ENCODE measurements at regions not wholly inside any gene's neighbourhood (a gene's known extent, or its start where the extent isn't known, plus 50 kb on each side); places are given as distances from the start of the nearest gene placed in this dataset.

- no peak overlapping the region for H3K4me3 ChIP-seq (ENCODE audit: insufficient read depth, low read length)
- TF ChIP-seq CTCF (IDR thresholded peaks at IDR 0.05; ENCODE audit: extremely low read depth, low read depth, low read length) = no peak
- H3K4me1 ChIP-seq (ENCODE audit: insufficient read depth, low read length) = no peaks in the 10 kb centered on the region
- H3K9me3 ChIP-seq (ENCODE audit: low read depth, low read length) = no peaks in the 10 kb centered on the region
- no peak for DNase-seq (ENCODE audit: insufficient read length, low spot score, missing footprints)
- no peak overlapping the region for H3K4me2 ChIP-seq (ENCODE audit: insufficient read depth, low read length)
- no peaks in the 10 kb centered on the region for H3K27me3 ChIP-seq (ENCODE audit: insufficient read depth, low read length)
- H4K20me1 ChIP-seq (ENCODE audit: insufficient read depth, low read length) = no peaks in the 10 kb centered on the region
- H3K27ac ChIP-seq (ENCODE audit: low read depth, low read length) = no peak overlapping the region
- H3K79me2 ChIP-seq (ENCODE audit: insufficient read depth, low read length) = no peaks in the 10 kb centered on the region
- no peak overlapping the region for H2AFZ ChIP-seq (ENCODE audit: low read length)
- H3K36me3 ChIP-seq (ENCODE audit: insufficient read depth, low read length) = no peaks in the 10 kb centered on the region
Observed at GRCh38 chr7:12815871-12816270, 128.4 kb downstream of the ARL4A start.

GRCh38 chr7:12820777-12821176 is 133.3 kb downstream of the ARL4A start:
- Histone ChIP-seq H3K27ac (ENCODE audit: low read depth, low read length) (no peak overlapping the region), H3K27me3 (ENCODE audit: insufficient read depth, low read length) (no peaks in the 10 kb centered on the region), H3K36me3 (ENCODE audit: insufficient read depth, low read length) (no peaks in the 10 kb centered on the region), H3K4me2 (ENCODE audit: insufficient read depth, low read length) (no peak overlapping the region), H3K4me3 (ENCODE audit: insufficient read depth, low read length) (no peak overlapping the region), H3K9me3 (ENCODE audit: low read depth, low read length) (no peaks in the 10 kb centered on the region), H3K4me1 (ENCODE audit: insufficient read depth, low read length) (no peaks in the 10 kb centered on the region), H4K20me1 (ENCODE audit: insufficient read depth, low read length) (no peaks in the 10 kb centered on the region), H2AFZ (ENCODE audit: low read length) (no peak overlapping the region), H3K79me2 (ENCODE audit: insufficient read depth, low read length) (no peaks in the 10 kb centered on the region)
- no peak for TF ChIP-seq CTCF (IDR thresholded peaks at IDR 0.05; ENCODE audit: extremely low read depth, low read depth, low read length)
- no peak for DNase-seq (ENCODE audit: insufficient read length, low spot score, missing footprints)

- Histone ChIP-seq H3K27ac (ENCODE audit: low read depth, low read length) (no peak overlapping the region), H2AFZ (ENCODE audit: low read length) (no peak overlapping the region), H3K4me1 (ENCODE audit: insufficient read depth, low read length) (no peaks in the 10 kb centered on the region), H3K9me3 (ENCODE audit: low read depth, low read length) (no peaks in the 10 kb centered on the region), H3K4me3 (ENCODE audit: insufficient read depth, low read length) (no peak overlapping the region), H3K4me2 (ENCODE audit: insufficient read depth, low read length) (no peak overlapping the region), H3K27me3 (ENCODE audit: insufficient read depth, low read length) (no peaks in the 10 kb centered on the region), H3K79me2 (ENCODE audit: insufficient read depth, low read length) (no peaks in the 10 kb centered on the region), H3K36me3 (ENCODE audit: insufficient read depth, low read length) (no peaks in the 10 kb centered on the region), H4K20me1 (ENCODE audit: insufficient read depth, low read length) (no peaks in the 10 kb centered on the region)
- TF ChIP-seq CTCF (IDR thresholded peaks at IDR 0.05; ENCODE audit: extremely low read depth, low read depth, low read length) = no peak
- DNase-seq (ENCODE audit: insufficient read length, low spot score, missing footprints) = no peak
Observed at GRCh38 chr7:12821746-12822145, 134.3 kb downstream of the ARL4A start.

GRCh38 chr7:12826079-12826478 is 138.6 kb downstream of the ARL4A start:
- Histone ChIP-seq H4K20me1 (ENCODE audit: insufficient read depth, low read length) (no peaks in the 10 kb centered on the region), H3K9me3 (ENCODE audit: low read depth, low read length) (no peaks in the 10 kb centered on the region), H3K27ac (ENCODE audit: low read depth, low read length) (no peak overlapping the region), H3K79me2 (ENCODE audit: insufficient read depth, low read length) (no peaks in the 10 kb centered on the region), H3K27me3 (ENCODE audit: insufficient read depth, low read length) (no peaks in the 10 kb centered on the region), H3K4me2 (ENCODE audit: insufficient read depth, low read length) (no peak overlapping the region), H3K4me3 (ENCODE audit: insufficient read depth, low read length) (no peak overlapping the region), H3K4me1 (ENCODE audit: insufficient read depth, low read length) (peaks cover 5% of the 10 kb centered on the region), H3K36me3 (ENCODE audit: insufficient read depth, low read length) (no peaks in the 10 kb centered on the region), H2AFZ (ENCODE audit: low read length) (no peak overlapping the region)
- no peak for DNase-seq (ENCODE audit: insufficient read length, low spot score, missing footprints)
- no peak for TF ChIP-seq CTCF (IDR thresholded peaks at IDR 0.05; ENCODE audit: extremely low read depth, low read depth, low read length)
